NCI-H2227 (cell line): ENCODE measurements at regions not wholly inside any gene's neighbourhood (a gene's known extent, or its start where the extent isn't known, plus 50 kb on each side); places are given as distances from the start of the nearest gene placed in this dataset.

ENCODE experiments used
- DNase-seq: peaks from one replicate; lab custom pipeline; 2025; ENCODE audit not compliant: unreplicated experiment; lab: John Stamatoyannopoulos, UW

GRCh38 chr1:212221801-212222200 lies 63.4 kb upstream of the PPP2R5A start:
- DNase-seq: no peak

GRCh38 chr1:212224102-212224501 lies 61.1 kb upstream of the PPP2R5A start:
- no peak for DNase-seq

- DNase-seq: no peak
Measured at GRCh38 chr1:212225416-212225815, 59.8 kb upstream of the PPP2R5A start.

GRCh38 chr1:212225871-212226302 lies 59.3 kb upstream of the PPP2R5A start:
- DNase-seq: no peak

- DNase-seq: no peak
Measured at GRCh38 chr1:212226467-212226866, 58.7 kb upstream of the PPP2R5A start.

- DNase-seq: no peak
Measured at GRCh38 chr1:212228076-212228475, 57.1 kb upstream of the PPP2R5A start.

- DNase-seq: no peak
Measured at GRCh38 chr1:212228591-212229119, 56.6 kb upstream of the PPP2R5A start.

- DNase-seq: no peak
Measured at GRCh38 chr1:212229654-212230053, 55.6 kb upstream of the PPP2R5A start.

GRCh38 chr1:212230329-212230728 lies 54.9 kb upstream of the PPP2R5A start:
- no peak for DNase-seq

- DNase-seq: no peak
Measured at GRCh38 chr1:212231372-212231771, 53.8 kb upstream of the PPP2R5A start.

GRCh38 chr1:212232090-212232489 lies 53.1 kb upstream of the PPP2R5A start:
- DNase-seq: no peak

- no peak for DNase-seq
Measured at GRCh38 chr1:212233321-212233720, 51.9 kb upstream of the PPP2R5A start.

GRCh38 chr1:212234431-212235395 lies 50.5 kb upstream of the PPP2R5A start:
- peak; percentile 60 for DNase-seq
